ENCODE measurements at regions not wholly inside any gene's neighbourhood (a gene's known extent, or its start where the extent isn't known, plus 50 kb on each side); places are given as distances from the start of the nearest gene placed in this dataset.

DNA sequence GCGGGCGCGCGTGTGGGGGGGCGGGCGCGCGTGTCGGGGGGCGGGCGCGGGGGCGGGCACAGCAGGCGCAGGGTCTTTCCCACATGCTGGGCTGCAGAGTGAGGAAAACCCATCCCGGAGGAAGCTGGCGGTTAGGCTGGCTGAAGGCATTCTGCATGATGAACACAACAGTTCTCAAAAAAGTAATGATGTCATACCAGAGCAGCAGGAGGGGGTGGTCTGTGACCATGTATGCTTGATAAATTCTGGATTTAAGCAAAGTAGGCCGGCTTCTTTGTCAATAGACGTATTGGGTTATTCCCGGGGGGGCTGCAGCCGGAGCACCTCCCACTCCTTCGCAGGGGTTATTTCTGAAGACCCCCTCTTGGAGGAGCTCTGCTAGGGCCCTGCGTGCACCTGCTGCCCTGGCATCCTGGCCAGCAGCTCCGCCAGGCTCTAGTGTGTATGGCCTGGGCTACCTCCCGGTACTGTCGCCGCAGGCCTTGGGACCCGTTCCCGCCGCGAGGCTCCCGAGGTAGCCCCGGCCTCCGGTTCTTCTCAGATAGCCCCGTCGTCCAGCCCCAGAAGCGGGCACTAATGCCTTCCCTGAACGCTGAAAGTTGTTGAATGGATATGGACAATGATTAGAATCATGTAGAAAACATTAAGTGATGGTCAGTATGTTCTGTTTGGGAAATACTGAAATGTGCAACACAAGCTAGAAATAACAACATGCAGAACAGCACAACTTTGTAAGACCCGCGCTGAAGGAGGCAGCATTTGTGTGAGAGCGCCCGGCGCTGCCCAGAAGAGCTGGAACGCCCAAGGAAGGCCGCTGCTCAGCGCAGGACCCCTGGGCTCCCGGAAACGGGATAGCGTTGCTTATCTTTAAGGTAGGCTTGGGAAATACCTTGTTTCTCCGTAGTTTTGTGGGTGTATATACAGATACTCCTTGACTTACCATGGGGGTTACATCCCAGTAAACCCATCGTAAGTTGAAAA is 101.4 kb upstream of the RAB6C start:
- ChIA-PET CTCF (ENCODE audit: low intra/inter-chr PET ratio) (no interaction called here), POLR2A (no interaction called here)
- H3K4me2 ChIP-seq (ENCODE audit: insufficient read depth, low read length) = peak overlapping the region; percentile 37; the same call in 1 of the 2 replicates
- peak overlapping the region; percentile 66; the same call in 1 of the 2 replicates for H2AFZ ChIP-seq (ENCODE audit: low read depth, low read length)
- no peak overlapping the region for H3K27ac ChIP-seq (ENCODE audit: extremely low read depth, low read depth, low read length)
- peak; percentile 37; the same call in 1 of the 3 replicates for ATAC-seq
- in situ Hi-C loops (cut with MboI) (no loop called here), intact Hi-C loops (cut with micrococcal nuclease) (no loop called here)
- no peaks in the 10 kb centered on the region for H3K36me3 ChIP-seq (ENCODE audit: control insufficient read depth, insufficient read depth, low read length)
- H3K4me1 ChIP-seq (replicated peaks in 1 of 2; ENCODE audit: control insufficient read depth in 2 of 2, insufficient read depth in 2 of 2, low read length in 2 of 2) = peaks cover 0 to 6% of the 10 kb centered on the region in 2 experiments; a peak in 3 of 5 replicates
- peaks cover 0 to 17% of the 10 kb centered on the region in 2 experiments; a peak in 2 of 5 replicates for H3K27me3 ChIP-seq (ENCODE audit: control insufficient read depth in 2 of 2, insufficient read depth in 2 of 2, low read length in 2 of 2)
- TF ChIP-seq ATF7 (IDR thresholded peaks at IDR 0.05) = peak; percentile 44; the same call in 1 of the 2 replicates
- no peak for TF ChIP-seq EP400 (IDR thresholded peaks at IDR 0.05)
- TF ChIP-seq, protein P1, sequence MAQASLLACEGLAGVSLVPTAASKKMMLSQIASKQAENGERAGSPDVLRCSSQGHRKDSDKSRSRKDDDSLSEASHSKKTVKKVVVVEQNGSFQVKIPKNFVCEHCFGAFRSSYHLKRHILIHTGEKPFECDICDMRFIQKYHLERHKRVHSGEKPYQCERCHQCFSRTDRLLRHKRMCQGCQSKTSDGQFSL (CRISPR knock-in tag; IDR thresholded peaks at IDR 0.05) = no peak
- TF ChIP-seq, protein P1 (tag; IDR thresholded peaks at IDR 0.05) = peak in 1 of 2 experiments; percentile 71; a peak in 1 of 4 replicates
- TF ChIP-seq, protein P2, sequence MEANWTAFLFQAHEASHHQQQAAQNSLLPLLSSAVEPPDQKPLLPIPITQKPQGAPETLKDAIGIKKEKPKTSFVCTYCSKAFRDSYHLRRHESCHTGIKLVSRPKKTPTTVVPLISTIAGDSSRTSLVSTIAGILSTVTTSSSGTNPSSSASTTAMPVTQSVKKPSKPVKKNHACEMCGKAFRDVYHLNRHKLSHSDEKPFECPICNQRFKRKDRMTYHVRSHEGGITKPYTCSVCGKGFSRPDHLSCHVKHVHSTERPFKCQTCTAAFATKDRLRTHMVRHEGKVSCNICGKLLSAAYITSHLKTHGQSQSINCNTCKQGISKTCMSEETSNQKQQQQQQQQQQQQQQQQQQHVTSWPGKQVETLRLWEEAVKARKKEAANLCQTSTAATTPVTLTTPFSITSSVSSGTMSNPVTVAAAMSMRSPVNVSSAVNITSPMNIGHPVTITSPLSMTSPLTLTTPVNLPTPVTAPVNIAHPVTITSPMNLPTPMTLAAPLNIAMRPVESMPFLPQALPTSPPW (CRISPR knock-in tag; IDR thresholded peaks at IDR 0.05) = peak; percentile 81
- peak; percentile 47; the same call in 1 of the 2 replicates for TF ChIP-seq GABPA (tag; conservative IDR thresholded peaks at IDR 0.05; ENCODE audit: low read depth)
- TF ChIP-seq ZNF282 (CRISPR knock-in tag; IDR thresholded peaks at IDR 0.05) = no peak
- TF ChIP-seq CREM (IDR thresholded peaks at IDR 0.05; ENCODE audit: low read depth) = 0 out of 2 replicates have a peak, but pooled peaks have one; percentile 15
- TF ChIP-seq NR2F6 (CRISPR knock-in tag; IDR thresholded peaks at IDR 0.05) = no peak
- H3K9me3 ChIP-seq (replicated peaks; ENCODE audit: control insufficient read depth, insufficient read depth, low read depth, low read length) = no peaks in the 10 kb centered on the region
- WGBS (ENCODE audit: insufficient coverage, low coverage, missing lambda C conversion rate) = 59% methylated on average over 34 of the region's 50 CpGs
- H3K79me2 ChIP-seq (ENCODE audit: control insufficient read depth, insufficient read depth, low read length) = no peaks in the 10 kb centered on the region
- H3K9ac ChIP-seq (ENCODE audit: insufficient read depth in 1 of 2, low read depth in 2 of 2, low read length in 2 of 2) = no peak overlapping the region
- DNase-seq (ENCODE audit: extremely low read depth in 1 of 4, low spot score in 3 of 4) = peak in 1 of 4 experiments; percentile 7
- BruUV-seq (replicated peaks) = no TSS peak
- H3K4me3 ChIP-seq = no peak overlapping the region
- H4K20me1 ChIP-seq (replicated peaks; ENCODE audit: control insufficient read depth, insufficient read depth, low read length) = no peaks in the 10 kb centered on the region
- no peaks in the 10 kb centered on the region for H3K9me1 ChIP-seq (ENCODE audit: control insufficient read depth, insufficient read depth, low read length)
- FAIRE-seq = no peak
